ENCODE measurements at regions not wholly inside any gene's neighbourhood (a gene's known extent, or its start where the extent isn't known, plus 50 kb on each side); places are given as distances from the start of the nearest gene placed in this dataset.
"Not testable (repeated sequence)": the region's sequence is repeated elsewhere in the genome, so short reads cannot be mapped to it uniquely, and the experiment has no call there.

GRCh38 chr11:39807904-39808303 lies 1651.5 kb downstream of the LRRC4C start:
- DNase-seq, result no peak

GRCh38 chr11:39806652-39807051 lies 1652.8 kb downstream of the LRRC4C start:
- no peak for DNase-seq

GRCh38 chr11:39804271-39804670 lies 1655.2 kb downstream of the LRRC4C start:
- DNase-seq, result no peak

GRCh38 chr11:39786682-39787081 lies 1672.8 kb downstream of the LRRC4C start:
- no peak for DNase-seq

GRCh38 chr11:39786281-39786680 lies 1673.2 kb downstream of the LRRC4C start:
- no peak for DNase-seq

- no peak for DNase-seq
These were observed 1674.6 kb downstream of the LRRC4C start for GRCh38 chr11:39784873-39785272.

- no peak for DNase-seq
These were observed 1679.3 kb downstream of the LRRC4C start for GRCh38 chr11:39780131-39780530.

- DNase-seq, result no peak
These were observed 1682.4 kb downstream of the LRRC4C start for GRCh38 chr11:39777035-39777434.

GRCh38 chr11:39772525-39773137 lies 1686.8 kb downstream of the LRRC4C start:
- DNase-seq, result no peak

GRCh38 chr11:39768214-39768613 lies 1691.2 kb downstream of the LRRC4C start:
- DNase-seq, result no peak

GRCh38 chr11:39745401-39745800 lies 1714.1 kb downstream of the LRRC4C start:
- DNase-seq, result no peak

GRCh38 chr11:39741066-39741465 lies 1718.4 kb downstream of the LRRC4C start:
- no peak for DNase-seq

- DNase-seq, result not testable (repeated sequence)
These were observed 1723.1 kb downstream of the LRRC4C start for GRCh38 chr11:39736351-39736750.

GRCh38 chr11:39732001-39732400 lies 1727.5 kb downstream of the LRRC4C start:
- no peak for DNase-seq

GRCh38 chr11:39725081-39725480 lies 1734.4 kb downstream of the LRRC4C start:
- no peak for DNase-seq

- DNase-seq, result no peak
These were observed 1735.0 kb downstream of the LRRC4C start for GRCh38 chr11:39724404-39724803.

- no peak for DNase-seq
These were observed 1746.9 kb downstream of the LRRC4C start for GRCh38 chr11:39712581-39712980.

- no peak for DNase-seq
These were observed 1768.6 kb downstream of the LRRC4C start for GRCh38 chr11:39690856-39691255.

- DNase-seq, result no peak
These were observed 1775.4 kb downstream of the LRRC4C start for GRCh38 chr11:39683951-39684554.

GRCh38 chr11:39683288-39683950 lies 1776.0 kb downstream of the LRRC4C start:
- DNase-seq, result no peak

- no peak for DNase-seq
These were observed 1778.0 kb downstream of the LRRC4C start for GRCh38 chr11:39681428-39681827.

- no peak for DNase-seq
These were observed 1780.5 kb downstream of the LRRC4C start for GRCh38 chr11:39678996-39679395.

GRCh38 chr11:39675171-39675570 lies 1784.3 kb downstream of the LRRC4C start:
- DNase-seq, result no peak

- no peak for DNase-seq
These were observed 1784.7 kb downstream of the LRRC4C start for GRCh38 chr11:39674761-39675160.
